Kasumi-1 (cell line): ENCODE measurements at regions not wholly inside any gene's neighbourhood (a gene's known extent, or its start where the extent isn't known, plus 50 kb on each side); places are given as distances from the start of the nearest gene placed in this dataset.
A peak's percentile ranks its signal among the peaks of the same experiment; 100 is the strongest.

Experiments used
- DNase-seq, 2 experiments: peaks; one replicate each; lab custom pipeline; 2025; lab: John Stamatoyannopoulos, UW

DNA sequence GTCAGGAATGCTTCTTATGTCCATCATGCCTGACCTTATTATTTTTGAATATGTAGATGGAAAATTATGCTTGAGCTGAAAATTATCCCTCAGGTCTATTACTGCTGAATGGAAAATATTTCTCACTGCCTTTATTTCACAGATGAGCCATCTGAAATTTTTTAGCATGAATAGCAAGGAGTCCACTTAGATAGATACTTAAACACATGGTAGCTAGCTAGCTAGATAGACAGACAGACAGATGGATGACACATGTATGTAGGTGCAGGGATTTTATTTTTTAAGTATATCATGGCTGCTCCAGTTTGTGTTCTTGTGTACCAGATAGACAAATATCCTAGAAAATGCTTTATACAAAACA is 645.0 kb downstream of the MMUT start:
- DNase-seq = no peak

DNA sequence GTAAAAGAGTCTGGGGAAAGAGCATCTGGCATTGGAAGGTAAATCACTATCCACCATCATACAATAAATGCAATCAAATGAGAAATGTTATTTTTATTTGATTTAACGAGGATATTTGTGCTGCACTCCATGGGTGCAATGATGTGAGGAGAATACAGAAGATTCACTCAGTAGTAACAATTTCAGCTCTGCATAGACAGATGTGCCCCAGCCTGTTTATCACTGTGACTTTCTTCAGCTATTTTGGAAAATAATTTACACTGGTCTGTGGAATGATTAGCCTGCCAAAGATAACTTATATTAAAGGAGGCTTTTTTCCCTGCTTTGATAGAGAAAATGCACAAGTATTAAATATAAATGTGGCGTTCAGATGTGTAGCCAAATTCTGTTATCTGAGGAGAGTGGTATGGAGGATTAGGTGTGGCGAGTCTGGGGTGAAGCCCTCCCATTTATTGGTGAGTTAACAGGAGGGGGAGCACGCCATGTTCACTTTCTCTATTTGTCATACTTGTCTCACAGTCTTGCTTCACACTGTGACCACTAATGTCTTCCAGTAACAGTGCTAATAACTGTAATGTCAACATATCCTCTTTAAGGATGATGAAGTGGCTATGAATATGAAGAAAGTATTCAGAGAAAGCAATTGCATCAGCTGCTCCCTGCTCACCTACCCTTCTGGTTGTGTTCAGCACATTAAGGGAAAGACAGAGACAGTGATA is 645.6 kb downstream of the MMUT start:
- DNase-seq = no peak

DNA sequence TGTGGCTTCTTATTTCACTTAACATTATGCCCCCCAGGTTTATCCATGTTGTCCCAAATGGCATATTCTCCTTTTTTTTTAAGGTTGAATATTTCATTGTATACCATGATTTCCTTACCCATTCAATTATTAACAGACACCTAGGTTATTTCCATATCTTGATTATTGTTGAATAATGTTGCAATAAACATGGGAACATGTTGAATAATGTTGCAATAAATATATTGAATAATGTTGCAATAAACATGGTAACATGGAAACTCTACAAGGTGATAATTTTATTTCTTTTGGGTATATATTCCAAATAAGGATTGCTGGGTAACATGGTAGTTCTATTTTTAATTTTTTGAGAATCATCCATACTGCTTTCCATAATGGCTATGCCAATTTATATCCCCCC is 648.1 kb downstream of the MMUT start:
- no peak for DNase-seq

DNA sequence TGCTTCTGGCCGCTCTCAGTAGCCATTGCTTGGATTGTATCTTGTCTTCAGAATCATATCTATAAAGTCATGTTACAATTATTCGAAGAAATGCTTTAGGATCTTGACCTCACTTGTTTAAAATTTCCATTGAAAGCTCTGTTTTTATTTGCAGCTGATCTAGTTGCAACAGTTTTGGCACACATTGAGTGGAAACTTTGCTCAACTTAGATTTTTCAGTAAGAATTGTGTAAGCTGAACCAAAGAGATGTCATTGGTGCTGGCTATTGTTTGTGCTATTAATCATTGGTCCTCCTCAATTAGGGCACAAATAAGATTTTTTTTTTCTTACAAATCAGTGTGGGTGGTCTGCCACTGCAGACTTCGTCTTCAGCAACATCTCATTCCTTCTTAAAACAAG is 649.2 kb downstream of the MMUT start:
- DNase-seq = no peak

DNA sequence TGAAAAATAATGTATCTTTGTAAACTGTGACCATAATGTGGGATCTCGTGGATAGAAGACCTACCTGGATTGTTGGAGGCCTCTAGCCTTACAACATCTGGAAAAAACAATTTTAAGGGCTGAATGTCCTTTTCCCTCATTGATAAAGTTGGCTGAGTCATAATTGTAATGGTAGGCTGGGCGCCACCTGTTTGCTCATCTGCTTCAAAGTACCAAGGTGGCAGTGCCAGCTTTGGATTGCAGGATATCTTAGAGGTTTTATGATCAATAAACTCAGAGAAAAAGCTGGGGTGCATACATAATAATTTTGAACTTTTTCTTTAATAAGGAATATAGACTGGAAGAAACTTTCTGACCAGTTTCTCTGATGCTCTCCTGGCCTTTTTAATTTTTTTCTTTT is 653.4 kb downstream of the MMUT start:
- DNase-seq = no peak

DNA sequence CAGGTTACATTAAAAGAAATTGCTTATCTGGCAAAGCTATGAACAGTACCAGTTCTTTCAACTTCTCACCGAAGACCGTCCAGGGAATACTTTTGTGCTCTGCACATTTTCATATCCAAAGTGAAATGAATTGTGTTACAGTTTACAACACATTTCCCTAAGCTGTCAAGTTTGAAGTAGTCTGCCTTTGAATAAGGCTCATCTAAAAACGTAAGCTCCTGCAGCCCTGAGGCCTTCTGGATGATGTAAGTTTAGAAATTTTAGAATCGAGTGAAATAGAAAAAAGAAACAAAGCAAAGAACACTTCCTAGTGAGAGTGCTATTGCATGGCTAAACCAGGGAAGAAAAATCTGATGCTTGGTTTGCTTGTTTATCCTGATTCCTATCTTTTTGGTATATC is 653.8 kb downstream of the MMUT start:
- DNase-seq = no peak

DNA sequence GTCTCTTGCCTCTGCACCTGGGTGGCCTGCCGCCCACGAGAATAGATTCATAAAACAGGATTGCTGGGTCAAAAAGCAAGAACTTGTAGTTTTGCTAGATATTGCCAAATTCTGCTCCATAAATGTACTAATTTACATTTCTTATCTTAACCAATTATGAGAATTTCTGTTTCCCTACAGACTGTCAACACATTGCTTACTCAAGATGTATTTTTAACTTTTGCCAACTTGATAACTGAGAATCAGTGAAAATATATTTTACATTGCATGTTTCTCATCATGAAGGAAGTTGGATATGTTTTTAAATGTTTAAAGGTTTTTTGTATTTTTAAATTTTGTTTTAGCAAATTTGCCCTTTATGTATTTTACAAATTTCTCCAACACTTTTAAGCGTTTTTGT is 664.8 kb downstream of the MMUT start:
- no peak for DNase-seq

DNA sequence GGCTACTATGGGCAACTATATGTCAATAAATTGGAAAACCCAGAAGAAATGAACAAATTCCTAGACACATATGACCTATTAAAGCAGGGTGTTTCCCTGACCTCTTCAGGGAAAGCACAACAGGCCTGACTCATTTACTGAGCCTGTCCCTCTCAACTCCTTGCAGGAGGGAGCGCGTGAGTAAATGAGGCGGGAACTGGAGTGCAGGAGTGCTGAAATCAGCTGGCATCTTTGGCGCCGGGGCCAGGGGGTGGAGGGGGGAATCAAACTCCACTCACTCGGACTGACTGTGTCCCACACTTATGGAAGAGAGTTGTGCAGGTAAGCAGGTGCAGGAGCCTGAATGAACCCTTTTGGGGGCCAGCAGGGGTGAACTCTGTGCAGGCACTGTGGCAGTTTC is 671.2 kb upstream of the PTCHD4 start:
- DNase-seq = no peak

DNA sequence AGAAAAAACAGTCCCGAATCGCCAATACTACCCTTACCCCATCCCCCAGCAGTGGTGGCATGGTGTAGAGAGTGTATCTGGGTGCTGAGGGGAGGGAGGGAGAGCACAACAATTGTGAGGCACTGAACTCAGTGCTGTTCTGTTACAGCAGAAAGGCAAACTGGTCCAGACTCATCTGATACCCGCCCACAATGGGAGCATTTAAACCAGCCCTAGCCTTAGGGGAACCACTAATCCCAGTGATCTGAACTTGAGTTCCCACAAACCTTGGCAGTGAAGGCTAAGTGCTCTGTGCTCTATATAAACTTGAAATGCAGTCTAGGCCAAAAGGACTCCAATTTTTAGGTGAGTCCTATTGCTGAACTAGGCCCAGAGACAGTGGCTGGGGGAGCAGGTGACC is 666.4 kb upstream of the PTCHD4 start:
- DNase-seq = no peak

DNA sequence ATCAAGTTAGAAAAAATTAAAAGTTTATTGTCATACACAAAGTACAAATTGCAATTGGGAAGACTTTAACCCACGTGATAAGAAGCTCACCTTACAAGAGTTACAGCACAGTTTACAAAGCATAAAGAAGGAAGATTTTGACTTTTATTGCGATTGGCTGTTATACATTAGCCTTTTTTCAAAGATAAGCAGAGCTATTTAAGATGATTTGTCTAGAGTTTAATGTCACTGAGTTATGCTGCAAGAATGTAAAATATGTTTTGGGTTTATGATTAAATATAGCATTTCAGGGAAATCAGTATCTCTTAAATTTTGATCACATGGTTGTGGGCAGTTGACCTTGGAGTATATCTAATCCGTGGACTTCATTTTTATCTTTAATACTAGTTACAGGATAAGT is 664.2 kb upstream of the PTCHD4 start:
- no peak for DNase-seq

DNA sequence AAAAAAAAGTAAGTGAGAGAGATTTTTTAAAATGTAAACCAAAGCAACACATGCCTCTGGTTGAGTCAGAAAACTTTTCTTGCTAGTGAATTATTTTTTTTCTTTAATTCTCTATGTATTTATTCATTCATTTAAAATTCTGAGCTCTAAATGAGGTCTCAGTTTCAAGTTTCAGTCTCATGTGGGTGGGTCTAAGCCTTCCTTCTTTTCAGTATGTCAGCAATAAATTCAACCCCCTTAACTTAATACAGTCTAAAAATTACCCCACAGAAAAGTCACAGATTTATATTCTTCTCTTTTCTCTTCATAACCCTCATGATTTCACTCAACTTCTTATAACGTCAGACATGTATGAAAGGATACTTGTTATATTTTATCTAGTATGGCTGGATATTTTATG is 663.3 kb upstream of the PTCHD4 start:
- no peak for DNase-seq

DNA sequence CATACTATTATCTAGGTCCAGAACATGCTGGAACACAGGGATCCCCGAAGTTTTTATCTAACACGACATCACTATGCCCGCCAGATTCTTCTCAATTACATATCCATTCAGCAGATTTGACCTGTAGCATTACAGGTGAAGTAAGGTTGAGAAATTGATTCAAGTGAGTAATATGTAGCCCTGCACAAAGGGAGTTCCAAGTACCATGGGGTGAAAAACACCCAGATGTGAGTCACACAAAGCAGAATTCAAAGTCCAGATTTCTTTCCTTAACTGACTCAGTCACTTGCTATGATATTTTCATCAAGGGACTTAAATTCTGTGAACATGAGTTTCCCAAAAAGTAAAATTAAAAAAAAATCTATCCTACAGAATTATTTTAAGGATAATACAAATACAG is 655.4 kb upstream of the PTCHD4 start:
- no peak for DNase-seq

DNA sequence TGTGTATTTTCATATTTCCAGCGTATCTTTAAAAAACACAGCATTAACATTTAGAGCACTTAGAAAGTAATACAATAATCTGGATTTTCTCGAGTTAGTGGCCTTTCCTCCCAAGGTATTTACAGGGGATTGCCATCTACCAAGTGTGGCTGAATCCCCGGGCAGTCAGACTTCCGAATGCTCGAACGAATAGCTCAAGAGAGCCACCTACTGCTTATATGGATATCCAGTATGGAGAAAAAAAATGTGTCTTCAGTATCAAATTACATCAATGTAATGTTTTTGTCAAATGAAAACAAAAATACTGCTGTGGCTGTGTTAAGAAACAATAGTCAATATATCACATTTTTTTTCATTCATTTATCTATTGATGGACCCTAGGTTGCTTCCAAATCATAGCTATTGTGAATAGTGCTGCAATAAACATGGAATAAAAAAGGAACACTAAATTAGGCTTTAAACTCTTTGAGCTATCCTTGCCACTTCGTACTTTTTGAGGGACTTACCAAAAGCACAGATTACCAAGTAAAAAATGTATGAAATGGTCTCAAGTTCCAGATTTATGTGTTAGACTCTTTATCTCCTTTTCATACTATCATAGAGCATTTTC is 654.5 kb upstream of the PTCHD4 start:
- DNase-seq = peak; percentile 73

DNA sequence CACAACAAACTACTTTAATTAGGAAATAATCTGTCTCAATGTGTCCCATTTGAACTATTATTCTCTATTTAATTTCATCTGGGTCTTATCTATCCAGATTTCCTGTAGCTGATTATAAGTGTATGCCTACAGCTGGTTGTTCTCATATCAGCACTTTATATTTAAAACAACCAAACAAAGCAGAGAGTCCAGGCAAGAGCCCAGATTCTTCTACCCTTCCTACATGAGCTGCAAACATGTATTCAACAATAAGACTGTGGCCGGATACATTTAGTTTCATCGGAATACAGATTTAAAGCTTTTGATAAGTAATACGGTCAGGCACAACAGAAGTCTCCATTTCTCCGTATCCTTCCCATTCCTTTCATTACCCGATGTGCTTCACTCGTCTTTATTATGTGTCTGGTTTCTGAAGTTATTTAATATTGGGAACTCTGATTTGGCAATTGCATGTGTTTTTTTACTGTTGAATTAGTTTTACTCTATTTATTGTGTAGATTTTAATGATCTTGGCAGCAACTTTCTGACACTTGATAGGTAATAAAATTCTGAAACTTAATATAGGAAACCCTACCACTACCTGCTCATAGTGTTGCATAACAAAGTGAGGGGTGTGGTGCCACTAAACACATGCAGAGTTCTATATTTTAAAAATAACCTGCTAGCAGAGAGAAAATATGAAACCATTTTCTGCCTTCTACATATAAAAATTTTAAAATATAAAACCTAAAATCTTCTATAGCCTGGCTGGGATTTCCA is 653.5 kb upstream of the PTCHD4 start:
- no peak for DNase-seq

DNA sequence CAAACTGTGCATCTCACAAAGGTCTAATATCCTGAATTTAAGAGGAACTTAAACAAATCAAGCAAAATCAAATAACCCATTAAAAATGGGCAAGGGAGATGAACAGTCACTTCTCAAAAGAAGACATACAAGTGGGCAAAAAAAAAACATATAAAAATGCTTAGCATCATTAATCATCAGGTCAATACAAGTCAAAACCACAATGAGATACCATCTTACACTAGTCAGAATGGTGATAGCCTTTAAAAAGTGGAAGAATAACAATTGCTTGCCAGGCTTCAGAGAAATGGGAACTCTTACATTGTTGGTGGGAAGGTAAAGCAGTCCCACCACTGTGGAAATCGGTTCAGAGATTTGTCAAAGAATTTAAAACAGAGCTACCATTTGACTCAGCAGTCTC is 646.7 kb upstream of the PTCHD4 start:
- DNase-seq = no peak

DNA sequence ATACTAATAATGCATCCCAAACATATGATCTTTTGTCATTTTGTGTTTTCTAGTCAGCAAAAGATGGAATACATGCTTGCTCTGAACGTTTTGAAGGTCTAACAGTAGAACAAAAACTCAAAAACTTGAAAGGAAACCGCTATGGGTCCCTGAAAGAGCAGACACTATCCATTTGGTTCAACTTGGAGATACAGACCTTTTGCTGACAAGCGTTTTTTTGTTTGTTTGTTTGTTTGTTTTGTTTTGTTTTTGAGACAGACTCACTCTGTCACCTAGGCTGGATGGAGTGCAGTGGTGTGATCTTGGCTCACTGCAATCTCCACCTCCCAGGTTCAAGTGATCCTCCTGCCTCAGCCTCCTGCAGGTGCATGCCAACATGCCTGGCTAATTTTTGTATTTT is 644.3 kb upstream of the PTCHD4 start:
- no peak for DNase-seq

DNA sequence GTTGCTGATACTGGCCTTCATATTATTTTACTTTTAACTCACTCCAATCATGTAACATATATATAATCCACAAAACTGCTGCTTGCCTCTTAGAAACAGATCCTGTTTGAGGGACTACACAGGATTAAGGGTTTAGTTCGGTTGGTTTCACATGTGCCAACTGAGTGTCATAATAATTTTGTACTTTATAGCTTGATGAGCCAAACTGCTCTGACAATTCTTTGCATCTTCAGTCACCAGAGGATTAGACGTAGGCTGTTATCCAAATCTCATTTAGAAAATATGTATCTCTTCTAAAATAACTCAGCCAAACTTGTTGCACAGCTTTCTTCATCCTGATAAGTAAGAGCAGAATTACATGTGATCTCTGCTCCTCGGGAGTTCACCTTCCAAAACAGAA is 643.6 kb upstream of the PTCHD4 start:
- DNase-seq = no peak

DNA sequence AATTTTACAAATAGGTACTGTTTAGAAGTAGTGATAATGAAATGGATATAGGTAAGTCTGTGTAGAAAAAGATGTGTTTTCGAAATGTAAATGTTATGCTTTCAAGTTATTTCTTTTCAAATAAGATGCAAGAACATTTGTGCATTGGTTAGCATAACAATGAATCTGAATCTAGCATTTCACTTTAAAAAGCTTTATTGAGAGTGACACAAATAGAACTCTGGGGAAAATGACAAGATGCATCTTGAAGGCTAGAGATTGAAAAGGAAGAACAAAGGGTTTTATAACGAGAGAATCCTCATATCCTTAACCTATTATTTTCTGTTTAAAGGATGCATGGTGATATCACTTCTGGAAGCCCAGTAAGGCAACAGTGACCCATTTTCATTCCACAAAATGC is 639.9 kb upstream of the PTCHD4 start:
- no peak for DNase-seq

DNA sequence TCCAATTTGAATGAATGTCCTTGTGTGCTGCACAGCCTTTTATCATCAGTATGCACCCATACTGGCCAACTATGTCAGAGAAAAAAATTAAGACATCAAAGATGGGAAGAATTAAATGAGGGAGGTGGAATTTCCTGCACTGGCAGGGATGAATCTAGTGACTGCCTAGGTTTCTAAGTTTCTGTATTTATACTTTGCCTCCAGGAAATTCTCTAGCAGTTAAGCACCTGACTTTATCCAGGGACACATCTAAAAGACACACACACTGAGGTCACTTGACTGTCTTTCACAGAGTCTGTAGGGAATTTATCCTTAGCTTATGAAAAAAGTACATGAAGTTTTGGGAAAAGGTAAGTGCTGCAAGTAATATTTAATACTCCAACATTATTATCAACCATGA is 636.5 kb upstream of the PTCHD4 start:
- no peak for DNase-seq

DNA sequence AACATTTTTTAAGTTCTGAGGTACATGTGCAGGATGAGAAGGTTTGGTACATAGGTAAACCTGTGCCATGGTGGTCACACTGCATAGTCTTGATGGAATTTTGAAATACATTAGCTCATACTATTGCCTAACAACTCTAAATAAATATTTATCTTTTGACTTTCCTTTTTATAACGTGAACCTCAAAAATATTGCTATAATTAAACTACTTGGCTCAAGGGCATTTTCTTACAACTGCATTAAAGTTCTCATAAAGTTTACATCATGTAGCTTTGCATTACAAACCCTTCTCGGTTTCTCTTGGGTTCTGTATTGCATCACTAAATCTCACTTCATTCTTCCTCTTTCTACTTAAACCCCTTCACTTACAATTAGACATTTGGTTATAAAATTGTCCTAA is 636.0 kb upstream of the PTCHD4 start:
- no peak for DNase-seq

DNA sequence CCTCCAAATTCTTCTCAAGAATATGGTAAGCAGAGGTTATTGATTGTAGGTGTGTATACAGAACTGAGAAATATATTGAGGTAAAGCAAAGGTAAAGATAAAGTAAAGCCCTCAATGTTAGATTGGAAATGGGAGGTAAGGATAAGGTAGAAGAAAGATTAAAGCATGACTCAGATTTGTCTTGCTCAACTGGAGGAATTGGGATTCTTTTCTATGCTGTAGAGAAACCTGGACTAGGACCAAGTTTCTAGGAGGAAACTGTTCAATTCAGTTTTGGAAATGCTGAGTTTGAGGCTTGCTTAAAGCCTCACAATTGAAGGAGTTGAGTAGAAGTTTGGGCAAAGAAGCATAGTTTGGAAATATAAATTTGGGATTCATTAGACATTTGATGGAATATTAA is 634.0 kb upstream of the PTCHD4 start:
- no peak for DNase-seq

DNA sequence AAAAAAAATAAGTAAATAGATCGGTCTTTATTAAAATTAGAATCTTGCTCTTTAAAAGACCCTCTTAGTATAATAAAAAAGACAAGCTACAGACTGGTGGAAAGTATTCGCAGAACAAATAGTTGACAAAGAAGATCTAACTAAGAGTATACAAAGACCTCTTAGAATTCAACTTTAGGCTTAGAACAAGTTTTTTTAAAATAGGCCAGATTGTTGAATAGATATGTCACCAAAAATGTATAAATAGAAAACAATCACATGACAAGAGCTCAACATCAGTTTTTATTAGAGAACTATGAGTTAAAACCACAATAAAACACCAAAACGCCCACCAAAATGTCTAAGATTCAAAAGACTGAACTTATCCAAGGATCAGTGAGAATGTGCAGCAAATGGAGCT is 632.7 kb upstream of the PTCHD4 start:
- no peak for DNase-seq

DNA sequence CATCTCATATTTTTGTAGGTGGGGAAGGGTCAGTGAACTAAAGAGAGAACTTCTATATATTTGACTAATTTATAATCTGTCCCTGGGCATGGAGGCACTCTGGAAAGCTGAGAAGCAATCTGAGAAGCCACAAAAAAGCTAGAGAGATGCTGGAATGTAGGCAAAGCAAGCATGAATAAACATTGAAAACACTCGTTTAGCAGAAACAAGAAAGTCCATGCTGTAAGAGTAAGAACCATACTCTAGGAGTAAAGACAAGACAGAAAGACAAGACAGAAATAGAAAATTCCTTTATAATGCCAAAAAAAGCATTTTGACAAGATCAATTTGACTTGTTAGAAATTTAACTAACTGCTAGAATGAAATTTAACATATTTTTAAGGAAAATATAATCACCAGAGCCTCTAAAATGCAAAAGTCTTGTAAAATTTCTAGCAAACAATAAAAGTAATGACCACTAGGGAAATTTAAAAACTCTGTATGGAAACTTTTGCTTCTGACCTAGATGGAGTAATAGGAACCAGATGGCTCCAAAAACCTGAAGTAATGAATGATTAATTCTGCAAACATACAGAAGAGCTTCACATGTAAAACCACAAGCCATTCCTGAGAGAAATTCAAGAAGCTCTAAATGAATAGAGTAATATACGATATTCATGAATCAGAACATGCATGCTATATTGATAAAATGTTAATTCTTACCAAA is 625.7 kb upstream of the PTCHD4 start:
- no peak for DNase-seq
